ENCODE measurements at regions not wholly inside any gene's neighbourhood (a gene's known extent, or its start where the extent isn't known, plus 50 kb on each side); places are given as distances from the start of the nearest gene placed in this dataset.

DNA sequence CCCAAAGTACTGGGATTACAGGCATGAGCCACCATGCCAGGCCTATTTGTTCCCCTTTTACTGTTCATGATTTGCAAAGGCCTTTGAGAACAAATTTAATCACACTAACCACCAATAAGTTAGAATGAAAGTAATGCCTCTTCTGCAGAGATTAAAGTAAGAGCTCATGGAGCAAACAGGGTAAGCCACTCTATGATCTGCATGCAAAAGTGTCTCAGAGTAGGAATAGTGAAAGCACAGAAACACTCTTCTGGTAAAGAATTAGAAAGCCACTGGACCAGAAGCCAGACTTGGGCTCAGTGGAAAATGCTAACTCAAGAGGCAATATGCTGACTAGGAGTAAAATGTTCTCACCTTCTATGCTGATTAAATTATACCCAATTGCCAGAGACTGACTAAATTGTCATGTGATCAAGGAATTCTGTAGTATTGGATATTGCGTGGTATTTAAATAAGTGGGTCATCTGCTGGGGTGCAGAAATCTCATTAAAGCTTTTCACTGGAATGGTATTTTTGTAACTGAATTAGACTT is 235.3 kb upstream of the ERBB4 start:
- WGBS, 2 donors: 93 to 94% methylated on average over 1 of the region's 1 CpG
- H3K27me3 ChIP-seq: no peaks in the 10 kb centered on the region
- H3K36me3 ChIP-seq: no peaks in the 10 kb centered on the region
- no peak for DNase-seq
- intact Hi-C loops (cut with DNase I): no loop called here
- H3K4me1 ChIP-seq: no peaks in the 10 kb centered on the region
- TF ChIP-seq, protein P1, sequence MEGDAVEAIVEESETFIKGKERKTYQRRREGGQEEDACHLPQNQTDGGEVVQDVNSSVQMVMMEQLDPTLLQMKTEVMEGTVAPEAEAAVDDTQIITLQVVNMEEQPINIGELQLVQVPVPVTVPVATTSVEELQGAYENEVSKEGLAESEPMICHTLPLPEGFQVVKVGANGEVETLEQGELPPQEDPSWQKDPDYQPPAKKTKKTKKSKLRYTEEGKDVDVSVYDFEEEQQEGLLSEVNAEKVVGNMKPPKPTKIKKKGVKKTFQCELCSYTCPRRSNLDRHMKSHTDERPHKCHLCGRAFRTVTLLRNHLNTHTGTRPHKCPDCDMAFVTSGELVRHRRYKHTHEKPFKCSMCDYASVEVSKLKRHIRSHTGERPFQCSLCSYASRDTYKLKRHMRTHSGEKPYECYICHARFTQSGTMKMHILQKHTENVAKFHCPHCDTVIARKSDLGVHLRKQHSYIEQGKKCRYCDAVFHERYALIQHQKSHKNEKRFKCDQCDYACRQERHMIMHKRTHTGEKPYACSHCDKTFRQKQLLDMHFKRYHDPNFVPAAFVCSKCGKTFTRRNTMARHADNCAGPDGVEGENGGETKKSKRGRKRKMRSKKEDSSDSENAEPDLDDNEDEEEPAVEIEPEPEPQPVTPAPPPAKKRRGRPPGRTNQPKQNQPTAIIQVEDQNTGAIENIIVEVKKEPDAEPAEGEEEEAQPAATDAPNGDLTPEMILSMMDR (IDR thresholded peaks at IDR 0.05): no peak
- no peak for TF ChIP-seq POLR2A (IDR thresholded peaks at IDR 0.05)
- no peak for TF ChIP-seq POLR2AphosphoS5 (IDR thresholded peaks at IDR 0.05)
- TF ChIP-seq EP300 (IDR thresholded peaks at IDR 0.05): no peak
- H3K4me3 ChIP-seq: no peak overlapping the region
- no peak overlapping the region for H3K27ac ChIP-seq
- no peaks in the 10 kb centered on the region for H3K9me3 ChIP-seq

DNA sequence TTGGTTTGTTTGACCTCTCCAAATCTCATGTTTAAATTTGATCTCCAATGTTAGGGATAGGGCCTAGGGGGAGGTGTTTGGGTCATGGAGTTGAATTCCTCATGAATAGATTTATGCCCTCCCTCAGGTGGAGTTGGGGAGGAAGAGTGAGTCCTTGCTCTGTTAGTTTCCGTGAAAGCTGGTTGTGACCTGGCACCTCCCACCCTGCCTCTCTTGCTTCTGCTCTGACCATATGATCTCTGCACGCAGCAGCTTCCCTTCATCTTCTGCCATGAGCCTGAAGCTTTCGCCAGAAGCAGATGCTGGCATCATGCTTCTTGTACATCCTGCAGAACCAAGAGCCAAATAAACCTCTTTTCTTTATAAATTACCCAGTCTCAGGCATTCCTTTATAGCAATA is 231.6 kb upstream of the ERBB4 start:
- Histone ChIP-seq H3K4me3 (no peak overlapping the region), H3K36me3 (no peaks in the 10 kb centered on the region), H3K9me3 (no peaks in the 10 kb centered on the region), H3K4me1 (no peaks in the 10 kb centered on the region), H3K27me3 (no peaks in the 10 kb centered on the region), H3K27ac (no peak overlapping the region)
- DNase-seq: no peak
- 86 to 90% methylated on average over 3 of the region's 3 CpGs for WGBS, 2 donors
- TF ChIP-seq POLR2A (IDR thresholded peaks at IDR 0.05): no peak
- TF ChIP-seq, protein P1 (IDR thresholded peaks at IDR 0.05): no peak
- intact Hi-C loops (cut with DNase I): no loop called here

DNA sequence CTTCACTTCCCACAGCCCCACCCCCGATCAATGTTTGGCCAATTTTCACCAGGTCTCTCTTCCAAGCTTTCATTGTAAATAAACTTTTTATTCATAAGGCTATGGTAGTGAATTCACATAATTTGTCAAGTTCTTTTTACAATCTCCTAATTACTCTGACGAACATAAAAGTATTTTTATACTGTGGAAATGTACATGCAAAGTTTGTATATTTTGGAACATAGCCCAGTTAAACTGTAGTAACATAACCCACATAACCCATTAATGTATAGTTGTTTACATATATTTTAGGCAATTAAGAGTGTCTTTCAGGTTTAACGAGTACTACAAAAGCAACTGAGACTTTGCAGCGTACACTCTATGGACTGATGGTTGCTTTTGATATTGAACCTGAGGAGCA is 228.3 kb upstream of the ERBB4 start:
- Histone ChIP-seq H3K27ac (no peak overlapping the region), H3K4me3 (no peak overlapping the region), H3K36me3 (no peaks in the 10 kb centered on the region), H3K4me1 (no peaks in the 10 kb centered on the region), H3K9me3 (no peaks in the 10 kb centered on the region), H3K27me3 (no peaks in the 10 kb centered on the region)
- intact Hi-C loops (cut with DNase I): no loop called here
- WGBS, 2 donors: 12 to 45% methylated on average over 4 of the region's 4 CpGs
- DNase-seq: no peak
- TF ChIP-seq EP300 (IDR thresholded peaks at IDR 0.05) (no peak), POLR2AphosphoS5 (IDR thresholded peaks at IDR 0.05) (no peak), POLR2A (IDR thresholded peaks at IDR 0.05) (no peak)
- TF ChIP-seq, protein P1 (IDR thresholded peaks at IDR 0.05): no peak

DNA sequence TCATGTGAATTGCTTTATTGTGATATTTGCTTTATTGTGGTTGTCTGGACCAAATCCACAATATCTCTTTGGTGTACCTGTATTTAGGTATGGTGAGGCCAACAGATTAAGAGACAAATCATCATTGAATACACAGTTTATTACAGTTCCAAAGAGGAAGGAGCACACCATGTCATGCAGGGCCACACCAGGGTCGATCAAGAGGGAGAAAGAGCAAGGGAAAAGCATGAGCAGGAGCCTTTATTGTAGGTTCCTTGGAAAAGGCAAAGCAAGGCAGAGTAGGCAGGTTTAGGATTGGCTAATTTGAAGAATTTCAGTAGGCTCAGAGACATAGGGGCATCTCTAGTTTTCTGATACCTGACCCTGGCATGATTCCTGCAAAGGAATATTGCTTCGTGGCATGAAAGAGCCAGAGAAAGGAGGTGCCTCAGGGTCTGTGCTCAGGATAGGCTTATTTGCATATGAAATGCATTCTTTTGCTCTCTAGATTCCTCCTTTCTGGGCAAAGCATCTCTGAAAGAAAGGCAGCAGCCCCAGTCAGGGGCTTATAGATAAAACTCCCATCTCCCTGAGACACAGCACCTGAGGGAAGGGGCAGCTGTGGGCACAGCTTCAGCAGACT is 214.2 kb upstream of the ERBB4 start:
- TF ChIP-seq, protein P1 (IDR thresholded peaks at IDR 0.05): no peak
- TF ChIP-seq EP300 (IDR thresholded peaks at IDR 0.05): no peak
- no peak for TF ChIP-seq POLR2AphosphoS5 (IDR thresholded peaks at IDR 0.05)
- intact Hi-C loops (cut with DNase I): no loop called here
- Histone ChIP-seq H3K27ac (no peak overlapping the region), H3K36me3 (no peaks in the 10 kb centered on the region), H3K27me3 (no peaks in the 10 kb centered on the region), H3K4me3 (no peak overlapping the region), H3K4me1 (no peaks in the 10 kb centered on the region), H3K9me3 (peaks cover 0 to 7% (median 3%) of the 10 kb centered on the region in 4 donors)
- 48 to 62% methylated on average over 2 of the region's 2 CpGs for WGBS, 2 donors
- no peak for DNase-seq

DNA sequence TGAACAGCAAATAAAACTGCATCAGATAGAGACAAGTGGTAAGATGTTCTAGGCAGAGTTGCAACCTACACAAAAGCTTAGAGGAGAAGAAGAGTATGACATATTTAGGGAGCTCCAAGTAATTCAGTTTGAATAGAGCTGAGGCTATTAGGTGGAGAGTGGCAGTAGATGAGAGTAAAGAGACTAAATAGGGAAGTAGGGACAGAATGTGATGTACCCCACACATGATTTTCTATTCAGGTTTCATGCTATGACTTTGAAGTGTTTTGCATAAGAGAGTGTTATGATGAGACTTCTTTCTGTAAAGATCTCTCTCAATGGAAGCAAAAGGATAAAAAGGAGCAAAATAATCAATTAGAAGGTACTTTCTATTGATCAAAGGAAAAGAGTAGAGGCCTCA is 206.8 kb upstream of the ERBB4 start:
- H3K36me3 ChIP-seq: no peaks in the 10 kb centered on the region
- no peak overlapping the region for H3K4me3 ChIP-seq
- H3K4me1 ChIP-seq: no peaks in the 10 kb centered on the region
- H3K9me3 ChIP-seq: no peaks in the 10 kb centered on the region
- H3K27ac ChIP-seq: no peak overlapping the region
- no peaks in the 10 kb centered on the region for H3K27me3 ChIP-seq
- TF ChIP-seq, protein P1 (IDR thresholded peaks at IDR 0.05): no peak
- TF ChIP-seq POLR2A (IDR thresholded peaks at IDR 0.05) (no peak), EP300 (IDR thresholded peaks at IDR 0.05) (no peak), POLR2AphosphoS5 (IDR thresholded peaks at IDR 0.05) (no peak)
- intact Hi-C loops (cut with DNase I): no loop called here
- no peak for DNase-seq
